ENCODE measurements at regions not wholly inside any gene's neighbourhood (a gene's known extent, or its start where the extent isn't known, plus 50 kb on each side); places are given as distances from the start of the nearest gene placed in this dataset.
A peak's percentile ranks its signal among the peaks of the same experiment; 100 is the strongest.
"Not testable (repeated sequence)": the region's sequence is repeated elsewhere in the genome, so short reads cannot be mapped to it uniquely, and the experiment has no call there.

- Histone ChIP-seq H3K36me3 (no peaks in the 10 kb centered on the region), H3K9me3 (peaks cover 0 to 71% (median 0%) of the 10 kb centered on the region in 4 donors), H3K27me3 (no peaks in the 10 kb centered on the region), H3K4me1 (no peaks in the 10 kb centered on the region), H3K4me3 (no peak overlapping the region), H3K27ac (no peak overlapping the region)
- peak in 1 of 2 donors; percentile 64 for DNase-seq
- WGBS, 2 donors, result 77% methylated on average over 27 of the region's 28 CpGs; no CpG with 5 or more reads in 1 of the 2 donors
- no peak for TF ChIP-seq POLR2AphosphoS5 (IDR thresholded peaks at IDR 0.05)
- TF ChIP-seq EP300 (IDR thresholded peaks at IDR 0.05), result no peak
- TF ChIP-seq POLR2A (IDR thresholded peaks at IDR 0.05), result no peak
- TF ChIP-seq CTCF (IDR thresholded peaks at IDR 0.05), result no peak
- no peak for ATAC-seq (ENCODE audit: low FRiP score in 2 of 2)
These were observed 201.0 kb downstream of the ZNF716 start for GRCh38 chr7:57651006-57651405.

GRCh38 chr7:57651611-57652010 is 201.6 kb downstream of the ZNF716 start:
- ATAC-seq (ENCODE audit: low FRiP score in 2 of 2); H3K36me3 ChIP-seq; H3K27ac ChIP-seq; DNase-seq; H3K4me3 ChIP-seq; H3K4me1 ChIP-seq; H3K27me3 ChIP-seq: not testable (repeated sequence)
- peaks cover 0 to 68% (median 0%) of the 10 kb centered on the region in 4 donors for H3K9me3 ChIP-seq
- 91 to 95% methylated on average over 12 to 18 of the region's 19 CpGs for WGBS, 2 donors

GRCh38 chr7:57653262-57653830 is 203.4 kb downstream of the ZNF716 start:
- DNase-seq, result peak in 1 of 2 donors; percentile 71
- Histone ChIP-seq H3K36me3 (no peaks in the 10 kb centered on the region), H3K27me3 (no peaks in the 10 kb centered on the region), H3K9me3 (peaks cover 0 to 53% (median 0%) of the 10 kb centered on the region in 4 donors), H3K4me3 (no peak overlapping the region), H3K27ac (no peak overlapping the region), H3K4me1 (no peaks in the 10 kb centered on the region)
- WGBS, 2 donors, result 62 to 87% methylated on average over 5 to 11 of the region's 36 CpGs
- peak in 1 of 2 donors; percentile 61 for ATAC-seq (ENCODE audit: low FRiP score in 2 of 2)
- TF ChIP-seq EP300 (IDR thresholded peaks at IDR 0.05) (no peak), CTCF (IDR thresholded peaks at IDR 0.05) (no peak), POLR2AphosphoS5 (IDR thresholded peaks at IDR 0.05) (no peak), POLR2A (IDR thresholded peaks at IDR 0.05) (no peak)

- 85 to 88% methylated on average over 13 to 31 of the region's 31 CpGs for WGBS, 2 donors
- not testable (repeated sequence) for H3K4me3 ChIP-seq, H3K27ac ChIP-seq, H3K4me1 ChIP-seq, H3K36me3 ChIP-seq, H3K27me3 ChIP-seq
- peaks cover 0 to 44% (median 1%) of the 10 kb centered on the region in 4 donors for H3K9me3 ChIP-seq
- DNase-seq (peak in 1 of 2 donors; percentile 56), ATAC-seq (ENCODE audit: low FRiP score in 2 of 2) (peak in 1 of 2 donors; percentile 55)
These were observed 205.3 kb downstream of the ZNF716 start for GRCh38 chr7:57655156-57655871.

GRCh38 chr7:57659226-57659625 is 209.2 kb downstream of the ZNF716 start:
- DNase-seq; ATAC-seq (ENCODE audit: low FRiP score in 2 of 2); H3K36me3 ChIP-seq; H3K27me3 ChIP-seq; H3K27ac ChIP-seq; H3K4me1 ChIP-seq; H3K4me3 ChIP-seq: not testable (repeated sequence)
- H3K9me3 ChIP-seq, result peaks cover 0 to 12% (median 1%) of the 10 kb centered on the region in 4 donors
- WGBS, 2 donors, result 56 to 57% methylated on average over 3 to 4 of the region's 4 CpGs

- not testable (repeated sequence) for H3K9me3 ChIP-seq; H3K4me1 ChIP-seq; ATAC-seq (ENCODE audit: low FRiP score in 2 of 2); H3K27ac ChIP-seq; H3K4me3 ChIP-seq; DNase-seq; H3K36me3 ChIP-seq; H3K27me3 ChIP-seq
- WGBS, 2 donors, result 19 to 20% methylated on average over 1 of the region's 1 CpG
These were observed 227.0 kb downstream of the ZNF716 start for GRCh38 chr7:57676928-57677327.

GRCh38 chr7:57685418-57685817 is 235.4 kb downstream of the ZNF716 start:
- Histone ChIP-seq H3K4me1 (no peaks in the 10 kb centered on the region), H3K27me3 (no peaks in the 10 kb centered on the region), H3K27ac (no peak overlapping the region), H3K36me3 (no peaks in the 10 kb centered on the region), H3K9me3 (peaks cover 0 to 6% (median 0%) of the 10 kb centered on the region in 4 donors), H3K4me3 (no peak overlapping the region)
- WGBS, 2 donors, result 57 to 83% methylated on average over 1 of the region's 1 CpG
- ATAC-seq (ENCODE audit: low FRiP score in 2 of 2) (no peak), DNase-seq (peak in 1 of 2 donors; percentile 2)
- no peak for TF ChIP-seq POLR2A (IDR thresholded peaks at IDR 0.05)
- no peak for TF ChIP-seq CTCF (IDR thresholded peaks at IDR 0.05)
- no peak for TF ChIP-seq POLR2AphosphoS5 (IDR thresholded peaks at IDR 0.05)
- no peak for TF ChIP-seq EP300 (IDR thresholded peaks at IDR 0.05)

Data from upper lobe of left lung (tissue), 6 donors.